ENCODE measurements at regions not wholly inside any gene's neighbourhood (a gene's known extent, or its start where the extent isn't known, plus 50 kb on each side); places are given as distances from the start of the nearest gene placed in this dataset.
"Not testable (repeated sequence)": the region's sequence is repeated elsewhere in the genome, so short reads cannot be mapped to it uniquely, and the experiment has no call there.

GRCh38 chr7:125934539-125934938 is 1004.9 kb upstream of the POT1 start:
- H3K9me3 ChIP-seq (ENCODE audit: control insufficient read depth in 3 of 3, low read length in 3 of 3): no peaks in the 10 kb centered on the region
- no peaks in the 10 kb centered on the region for H3K27me3 ChIP-seq (ENCODE audit: control insufficient read depth in 3 of 3, insufficient read depth in 3 of 3, low read length in 3 of 3)
- H3K4me3 ChIP-seq (ENCODE audit: low read length in 3 of 3): no peak overlapping the region
- H3K36me3 ChIP-seq (ENCODE audit: control insufficient read depth in 3 of 3, insufficient read depth in 3 of 3, low read length in 3 of 3): no peaks in the 10 kb centered on the region
- H3K27ac ChIP-seq (ENCODE audit: low read depth, low read length): no peak overlapping the region
- H3K4me1 ChIP-seq (ENCODE audit: control insufficient read depth in 3 of 3, insufficient read depth in 3 of 3, low read length in 3 of 3): no peaks in the 10 kb centered on the region
- H3K9ac ChIP-seq (ENCODE audit: low read depth in 1 of 3, low read length in 3 of 3): no peak overlapping the region

DNA sequence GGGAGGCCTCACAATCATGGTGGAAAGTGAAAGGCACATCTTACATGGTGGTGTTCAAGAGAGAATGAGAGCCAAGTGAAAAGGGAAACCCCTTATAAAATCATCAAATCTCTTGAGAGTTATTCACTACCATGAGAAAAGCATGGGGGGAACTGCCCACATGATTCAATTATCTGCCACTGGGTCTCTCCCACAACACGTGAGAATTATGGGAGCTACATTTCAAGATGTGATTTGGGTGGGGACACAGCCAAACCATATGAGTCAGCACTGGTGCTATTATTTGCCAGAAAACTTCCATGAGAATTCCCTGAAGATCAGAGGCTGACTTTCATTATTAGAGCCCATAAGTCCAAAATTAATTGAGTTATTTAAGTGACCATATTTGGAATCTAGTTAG is 1001.2 kb upstream of the POT1 start:
- Histone ChIP-seq H3K27me3 (ENCODE audit: control insufficient read depth in 3 of 3, insufficient read depth in 3 of 3, low read length in 3 of 3) (no peaks in the 10 kb centered on the region), H3K4me1 (ENCODE audit: control insufficient read depth in 3 of 3, insufficient read depth in 3 of 3, low read length in 3 of 3) (no peaks in the 10 kb centered on the region), H3K36me3 (ENCODE audit: control insufficient read depth in 3 of 3, insufficient read depth in 3 of 3, low read length in 3 of 3) (no peaks in the 10 kb centered on the region), H3K9ac (ENCODE audit: low read depth in 1 of 3, low read length in 3 of 3) (no peak overlapping the region), H3K27ac (ENCODE audit: low read depth, low read length) (no peak overlapping the region), H3K9me3 (ENCODE audit: control insufficient read depth in 3 of 3, low read length in 3 of 3) (no peaks in the 10 kb centered on the region), H3K4me3 (ENCODE audit: low read length in 3 of 3) (no peak overlapping the region)

- Histone ChIP-seq H3K9me3 (ENCODE audit: control insufficient read depth in 3 of 3, low read length in 3 of 3) (no peaks in the 10 kb centered on the region), H3K4me3 (ENCODE audit: low read length in 3 of 3) (no peak overlapping the region), H3K9ac (ENCODE audit: low read depth in 1 of 3, low read length in 3 of 3) (no peak overlapping the region), H3K4me1 (ENCODE audit: control insufficient read depth in 3 of 3, insufficient read depth in 3 of 3, low read length in 3 of 3) (no peaks in the 10 kb centered on the region), H3K27ac (ENCODE audit: low read depth, low read length) (no peak overlapping the region), H3K27me3 (ENCODE audit: control insufficient read depth in 3 of 3, insufficient read depth in 3 of 3, low read length in 3 of 3) (no peaks in the 10 kb centered on the region), H3K36me3 (ENCODE audit: control insufficient read depth in 3 of 3, insufficient read depth in 3 of 3, low read length in 3 of 3) (no peaks in the 10 kb centered on the region)
Observed at GRCh38 chr7:125927556-125927955, 997.9 kb upstream of the POT1 start.

DNA sequence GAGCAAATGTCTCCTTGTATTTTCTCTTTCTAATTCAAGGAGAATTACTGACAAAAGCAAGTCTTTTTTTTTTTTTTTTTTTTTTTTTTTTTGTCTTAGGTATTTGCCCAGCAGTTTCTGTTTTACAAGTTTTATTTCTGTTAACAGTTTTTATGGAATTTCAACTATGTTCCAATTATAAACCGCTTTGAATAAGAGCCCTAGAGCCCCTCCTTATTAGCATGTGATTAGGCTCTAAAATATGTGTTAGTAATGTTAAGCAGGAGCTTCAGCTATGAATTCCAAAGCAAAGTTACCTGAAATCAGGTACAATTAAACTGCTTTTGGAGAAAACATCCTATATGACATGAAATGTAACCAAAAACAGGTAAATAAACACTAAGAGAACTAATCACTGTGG is 997.0 kb upstream of the POT1 start:
- Histone ChIP-seq H3K27ac (ENCODE audit: low read depth, low read length) (no peak overlapping the region), H3K9me3 (ENCODE audit: control insufficient read depth in 3 of 3, low read length in 3 of 3) (no peaks in the 10 kb centered on the region), H3K27me3 (ENCODE audit: control insufficient read depth in 3 of 3, insufficient read depth in 3 of 3, low read length in 3 of 3) (no peaks in the 10 kb centered on the region), H3K4me3 (ENCODE audit: low read length in 3 of 3) (no peak overlapping the region), H3K36me3 (ENCODE audit: control insufficient read depth in 3 of 3, insufficient read depth in 3 of 3, low read length in 3 of 3) (no peaks in the 10 kb centered on the region), H3K4me1 (ENCODE audit: control insufficient read depth in 3 of 3, insufficient read depth in 3 of 3, low read length in 3 of 3) (no peaks in the 10 kb centered on the region), H3K9ac (ENCODE audit: low read depth in 1 of 3, low read length in 3 of 3) (no peak overlapping the region)

- Histone ChIP-seq H3K4me3 (ENCODE audit: low read length in 3 of 3) (no peak overlapping the region), H3K36me3 (ENCODE audit: control insufficient read depth in 3 of 3, insufficient read depth in 3 of 3, low read length in 3 of 3) (no peaks in the 10 kb centered on the region), H3K9me3 (ENCODE audit: control insufficient read depth in 3 of 3, low read length in 3 of 3) (no peaks in the 10 kb centered on the region), H3K4me1 (ENCODE audit: control insufficient read depth in 3 of 3, insufficient read depth in 3 of 3, low read length in 3 of 3) (no peaks in the 10 kb centered on the region), H3K9ac (ENCODE audit: low read depth in 1 of 3, low read length in 3 of 3) (no peak overlapping the region), H3K27me3 (ENCODE audit: control insufficient read depth in 3 of 3, insufficient read depth in 3 of 3, low read length in 3 of 3) (no peaks in the 10 kb centered on the region), H3K27ac (ENCODE audit: low read depth, low read length) (no peak overlapping the region)
Observed at GRCh38 chr7:125924037-125924436, 994.4 kb upstream of the POT1 start.

DNA sequence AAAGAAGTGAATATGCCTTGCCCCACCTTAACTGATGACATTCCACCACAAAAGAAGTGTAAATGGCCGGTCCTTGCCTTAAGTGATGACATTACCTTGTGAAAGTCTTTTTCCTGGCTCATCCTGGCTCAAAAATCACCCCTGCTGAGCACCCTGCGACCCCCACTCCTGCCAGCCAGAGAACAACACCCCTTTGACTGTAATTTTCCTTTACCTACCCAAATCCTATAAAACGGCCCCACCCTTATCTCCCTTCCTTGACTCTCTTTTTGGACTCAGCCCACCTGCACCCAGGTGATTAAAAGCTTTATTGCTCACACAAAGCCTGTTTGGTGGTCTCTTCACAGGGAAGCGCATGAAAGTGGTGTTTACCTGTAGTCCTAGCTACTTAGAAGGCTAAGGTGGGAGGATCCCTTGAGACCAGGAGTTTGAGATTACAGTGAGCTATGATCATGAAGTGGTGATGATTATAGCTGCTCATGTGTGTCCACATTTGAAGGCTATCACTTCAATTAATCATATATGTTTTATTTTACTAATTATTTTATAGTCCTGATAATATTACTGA is 985.8 kb upstream of the POT1 start:
- not testable (repeated sequence) for H3K27ac ChIP-seq (ENCODE audit: low read depth, low read length); H3K9ac ChIP-seq (ENCODE audit: low read depth in 1 of 3, low read length in 3 of 3); H3K36me3 ChIP-seq (ENCODE audit: control insufficient read depth in 3 of 3, insufficient read depth in 3 of 3, low read length in 3 of 3); H3K4me3 ChIP-seq (ENCODE audit: low read length in 3 of 3); H3K4me1 ChIP-seq (ENCODE audit: control insufficient read depth in 3 of 3, insufficient read depth in 3 of 3, low read length in 3 of 3); H3K27me3 ChIP-seq (ENCODE audit: control insufficient read depth in 3 of 3, insufficient read depth in 3 of 3, low read length in 3 of 3); H3K9me3 ChIP-seq (ENCODE audit: control insufficient read depth in 3 of 3, low read length in 3 of 3)

GRCh38 chr7:125908711-125909110 is 979.1 kb upstream of the POT1 start:
- no peaks in the 10 kb centered on the region for H3K36me3 ChIP-seq (ENCODE audit: control insufficient read depth in 3 of 3, insufficient read depth in 3 of 3, low read length in 3 of 3)
- no peak overlapping the region for H3K9ac ChIP-seq (ENCODE audit: low read depth in 1 of 3, low read length in 3 of 3)
- H3K4me1 ChIP-seq (ENCODE audit: control insufficient read depth in 3 of 3, insufficient read depth in 3 of 3, low read length in 3 of 3): no peaks in the 10 kb centered on the region
- H3K9me3 ChIP-seq (ENCODE audit: control insufficient read depth in 3 of 3, low read length in 3 of 3): peaks cover 0 to 2% (median 0%) of the 10 kb centered on the region in 3 donors
- no peaks in the 10 kb centered on the region for H3K27me3 ChIP-seq (ENCODE audit: control insufficient read depth in 3 of 3, insufficient read depth in 3 of 3, low read length in 3 of 3)
- H3K27ac ChIP-seq (ENCODE audit: low read depth, low read length): no peak overlapping the region
- no peak overlapping the region for H3K4me3 ChIP-seq (ENCODE audit: low read length in 3 of 3)

- Histone ChIP-seq H3K4me1 (ENCODE audit: control insufficient read depth in 3 of 3, insufficient read depth in 3 of 3, low read length in 3 of 3) (no peaks in the 10 kb centered on the region), H3K27me3 (ENCODE audit: control insufficient read depth in 3 of 3, insufficient read depth in 3 of 3, low read length in 3 of 3) (no peaks in the 10 kb centered on the region), H3K4me3 (ENCODE audit: low read length in 3 of 3) (no peak overlapping the region)
Observed at GRCh38 chr7:125899577-125899976, 970.0 kb upstream of the POT1 start.

GRCh38 chr7:125892434-125892833 is 962.8 kb upstream of the POT1 start:
- no peak overlapping the region for H3K9ac ChIP-seq (ENCODE audit: low read depth in 1 of 3, low read length in 3 of 3)
- no peak overlapping the region for H3K27ac ChIP-seq (ENCODE audit: low read depth, low read length)
- H3K4me3 ChIP-seq (ENCODE audit: low read length in 3 of 3): no peak overlapping the region
- no peaks in the 10 kb centered on the region for H3K36me3 ChIP-seq (ENCODE audit: control insufficient read depth in 3 of 3, insufficient read depth in 3 of 3, low read length in 3 of 3)
- no peaks in the 10 kb centered on the region for H3K27me3 ChIP-seq (ENCODE audit: control insufficient read depth in 3 of 3, insufficient read depth in 3 of 3, low read length in 3 of 3)
- no peaks in the 10 kb centered on the region for H3K9me3 ChIP-seq (ENCODE audit: control insufficient read depth in 3 of 3, low read length in 3 of 3)
- no peaks in the 10 kb centered on the region for H3K4me1 ChIP-seq (ENCODE audit: control insufficient read depth in 3 of 3, insufficient read depth in 3 of 3, low read length in 3 of 3)

More at GRCh38 chr7:125899577-125899976, 970.0 kb upstream of the POT1 start:
- no peak overlapping the region for H3K27ac ChIP-seq (ENCODE audit: low read depth, low read length)
- H3K9ac ChIP-seq (ENCODE audit: low read depth in 1 of 3, low read length in 3 of 3): no peak overlapping the region
- H3K9me3 ChIP-seq (ENCODE audit: control insufficient read depth in 3 of 3, low read length in 3 of 3): no peaks in the 10 kb centered on the region
- no peaks in the 10 kb centered on the region for H3K36me3 ChIP-seq (ENCODE audit: control insufficient read depth in 3 of 3, insufficient read depth in 3 of 3, low read length in 3 of 3)

DNA sequence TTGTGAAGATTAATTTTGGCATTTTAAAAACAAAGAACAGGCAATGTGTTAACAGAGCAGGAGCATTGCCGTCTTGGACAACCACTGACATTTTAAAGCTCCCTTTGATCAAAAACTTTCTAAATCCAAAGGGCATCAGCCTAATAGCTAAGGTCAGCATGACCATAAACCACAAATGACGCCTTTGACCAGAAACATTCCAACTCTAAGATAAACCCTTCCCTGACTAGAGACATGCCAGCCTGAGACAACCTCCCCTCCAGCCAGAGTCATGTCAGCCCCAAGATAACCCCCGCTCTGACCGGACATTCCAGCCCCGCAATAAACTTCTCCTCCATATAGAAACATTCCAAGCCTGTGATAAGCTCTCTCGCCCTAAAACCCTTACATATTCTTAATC is 949.4 kb upstream of the POT1 start:
- no peaks in the 10 kb centered on the region for H3K9me3 ChIP-seq (ENCODE audit: control insufficient read depth in 3 of 3, low read length in 3 of 3)
- no peaks in the 10 kb centered on the region for H3K4me1 ChIP-seq (ENCODE audit: control insufficient read depth in 3 of 3, insufficient read depth in 3 of 3, low read length in 3 of 3)
- no peak overlapping the region for H3K4me3 ChIP-seq (ENCODE audit: low read length in 3 of 3)
- no peak overlapping the region for H3K27ac ChIP-seq (ENCODE audit: low read depth, low read length)
- H3K9ac ChIP-seq (ENCODE audit: low read depth in 1 of 3, low read length in 3 of 3): no peak overlapping the region
- H3K27me3 ChIP-seq (ENCODE audit: control insufficient read depth in 3 of 3, insufficient read depth in 3 of 3, low read length in 3 of 3): no peaks in the 10 kb centered on the region
- H3K36me3 ChIP-seq (ENCODE audit: control insufficient read depth in 3 of 3, insufficient read depth in 3 of 3, low read length in 3 of 3): no peaks in the 10 kb centered on the region
